Stimulated activated CD4-positive, alpha-beta T cell treated with anti-CD3 and anti-CD28 coated beads, TNF-alpha, amount 100 ng/mL, for 48 hours (primary cell): ENCODE measurements at regions not wholly inside any gene's neighbourhood (a gene's known extent, or its start where the extent isn't known, plus 50 kb on each side); places are given as distances from the start of the nearest gene placed in this dataset.
"Not testable (repeated sequence)": the region's sequence is repeated elsewhere in the genome, so short reads cannot be mapped to it uniquely, and the experiment has no call there.

Experiments used
- DNase-seq, 3 donors: peaks; one replicate each; pipeline ENCODE4 v3.0.0-alpha.2; 2020; ENCODE audit warnings: low read depth in 3 of 3

DNA sequence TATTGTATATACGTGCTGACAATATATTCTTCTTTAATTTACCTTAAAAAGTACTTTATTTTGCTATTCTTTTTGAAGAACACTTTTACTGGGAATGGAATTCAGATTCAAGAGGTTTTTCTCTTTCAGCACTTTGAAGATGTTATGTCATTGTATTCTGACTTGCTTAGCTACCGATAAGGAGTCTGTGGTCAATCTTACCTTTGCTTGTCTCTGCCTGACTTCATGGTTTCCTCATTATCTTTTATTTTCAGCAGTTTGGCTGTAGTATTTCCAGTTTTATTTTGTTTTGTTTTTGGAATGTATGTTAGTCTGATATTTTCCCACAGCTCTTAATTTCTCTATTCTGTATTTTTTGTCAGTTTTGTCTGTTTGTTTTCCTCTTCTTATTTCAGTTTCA lies 187.9 kb upstream of the SMIM30 start:
- no peak for DNase-seq

GRCh38 chr7:113304104-113304503 lies 185.8 kb upstream of the SMIM30 start:
- no peak for DNase-seq

GRCh38 chr7:113303388-113303787 lies 185.0 kb upstream of the SMIM30 start:
- not testable (repeated sequence) for DNase-seq

- DNase-seq: no peak
Observed at GRCh38 chr7:113301983-113302382, 183.6 kb upstream of the SMIM30 start.

DNA sequence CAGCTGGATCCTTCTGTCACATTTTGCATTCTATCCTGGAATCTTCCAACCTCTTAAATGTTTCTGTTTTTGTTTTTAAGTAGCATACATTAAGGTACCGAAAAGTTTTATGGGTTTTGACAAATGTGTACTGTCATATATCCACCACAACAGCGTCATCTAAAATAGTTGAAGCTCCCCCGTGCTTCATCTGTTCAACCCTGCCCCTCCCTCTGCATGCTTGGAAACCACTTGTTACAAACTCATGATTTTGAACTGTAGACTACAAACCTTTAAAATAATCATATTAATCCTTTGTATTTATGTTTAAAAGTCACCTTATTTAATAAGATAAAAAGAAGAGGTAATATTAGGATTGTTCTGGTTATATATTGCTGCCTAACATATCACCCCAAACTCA lies 182.8 kb upstream of the SMIM30 start:
- no peak for DNase-seq

- no peak for DNase-seq
Observed at GRCh38 chr7:113299748-113300147, 181.4 kb upstream of the SMIM30 start.

DNA sequence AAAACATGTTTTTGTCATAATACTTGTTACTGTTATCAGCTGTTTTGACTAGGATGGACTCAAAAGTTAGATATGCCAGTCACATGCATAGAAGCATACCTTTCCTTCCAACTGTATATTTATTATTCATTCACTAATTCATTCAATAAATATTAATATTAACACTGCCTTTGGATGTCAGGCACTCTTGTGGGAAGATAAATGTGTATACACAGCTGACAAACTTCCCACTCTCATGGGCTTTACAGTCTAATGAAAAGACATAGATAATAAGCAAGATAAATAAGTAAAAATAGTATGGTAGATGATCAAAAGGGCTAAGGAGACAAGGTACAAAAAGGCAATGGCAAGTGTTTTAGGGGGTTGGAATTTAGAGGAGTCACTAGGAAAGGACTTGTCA lies 180.1 kb upstream of the SMIM30 start:
- no peak for DNase-seq

GRCh38 chr7:113294750-113295149 lies 176.4 kb upstream of the SMIM30 start:
- no peak for DNase-seq

DNA sequence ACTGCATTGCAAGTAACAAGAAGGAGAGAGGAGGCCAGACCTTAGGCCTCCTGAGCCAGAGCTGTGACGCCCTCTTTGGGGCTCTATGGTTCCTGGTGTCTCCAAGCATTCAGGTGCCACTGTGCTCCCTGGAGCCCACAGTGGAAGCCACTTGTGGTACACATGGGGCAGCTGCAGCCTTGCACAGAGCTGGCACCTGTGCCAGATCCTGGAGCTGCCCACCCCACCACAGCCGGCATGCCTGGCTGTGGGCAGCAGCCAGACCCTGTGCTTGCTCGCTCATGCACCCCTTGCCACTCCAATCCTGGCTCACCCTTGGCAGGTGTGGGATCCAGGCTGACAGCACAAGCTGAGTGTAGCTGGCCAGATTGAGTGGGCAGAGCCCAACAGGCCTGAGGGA lies 173.8 kb upstream of the SMIM30 start:
- no peak for DNase-seq

DNA sequence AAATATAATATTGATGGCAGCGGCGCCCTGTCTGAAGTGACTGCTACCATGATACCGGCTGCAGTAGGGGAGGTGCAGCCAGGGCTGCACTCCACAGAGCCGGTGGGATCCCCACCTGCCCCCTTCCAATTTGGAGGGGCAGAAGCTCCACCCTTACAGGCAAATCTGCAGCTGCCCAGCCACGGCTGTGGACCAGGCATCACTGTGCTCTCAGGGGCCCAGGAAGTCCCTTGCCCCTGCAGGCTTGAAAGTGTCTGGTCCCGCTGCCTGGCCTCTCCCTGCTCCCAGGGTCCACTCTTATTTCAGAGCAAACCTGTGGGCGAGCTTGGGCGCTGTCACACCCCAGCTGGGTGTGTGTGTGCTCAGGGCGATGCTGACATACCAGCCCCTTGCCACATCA lies 172.7 kb upstream of the SMIM30 start:
- no peak for DNase-seq

DNA sequence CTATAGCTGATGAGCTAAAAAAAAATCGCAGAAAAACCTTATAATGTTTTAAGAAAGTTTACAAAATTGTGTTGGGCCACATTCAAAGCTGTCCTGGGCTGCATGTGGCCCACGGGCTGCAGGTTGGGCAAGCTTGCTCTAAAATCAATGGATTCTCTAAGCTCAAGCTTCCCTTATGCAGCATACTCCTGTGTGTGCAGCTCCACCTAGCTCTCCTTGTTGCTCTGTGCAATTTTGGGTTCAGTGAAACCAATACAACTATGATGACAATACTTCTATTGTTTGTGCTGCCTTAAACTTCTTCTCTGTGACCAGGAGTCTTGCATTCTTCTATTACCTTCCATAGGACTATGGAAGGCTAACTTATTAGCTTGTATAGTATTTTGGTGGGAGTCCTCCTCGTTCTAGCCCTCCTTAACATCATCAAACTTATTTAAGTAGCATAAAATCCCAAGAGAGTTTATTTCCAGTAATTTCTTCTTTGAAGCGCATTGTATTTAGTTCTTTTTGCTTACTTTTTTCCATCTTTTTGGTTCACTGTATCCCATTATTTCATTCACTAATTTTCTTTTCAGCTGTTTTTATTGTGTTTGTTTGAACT lies 170.9 kb upstream of the SMIM30 start:
- no peak for DNase-seq

DNA sequence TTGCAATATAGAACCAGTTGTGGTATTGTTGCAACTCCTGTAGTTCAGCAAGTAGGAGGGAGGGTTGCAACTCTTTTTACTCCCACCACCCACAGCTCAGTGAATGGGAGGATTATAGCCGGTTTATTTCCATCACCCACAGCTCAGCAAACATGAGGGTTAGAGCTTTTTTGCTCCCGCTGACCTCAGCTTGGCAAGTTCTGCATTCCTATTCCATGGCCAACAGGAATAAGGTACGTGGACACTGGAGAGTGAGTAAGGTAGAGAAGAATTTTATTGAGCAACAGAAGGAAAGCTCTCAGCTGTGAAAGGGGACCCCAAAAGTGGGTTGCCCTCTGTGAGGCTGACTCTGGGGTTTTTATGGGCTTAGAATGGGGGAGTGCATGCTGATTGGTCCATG lies 167.1 kb upstream of the SMIM30 start:
- DNase-seq: no peak

DNA sequence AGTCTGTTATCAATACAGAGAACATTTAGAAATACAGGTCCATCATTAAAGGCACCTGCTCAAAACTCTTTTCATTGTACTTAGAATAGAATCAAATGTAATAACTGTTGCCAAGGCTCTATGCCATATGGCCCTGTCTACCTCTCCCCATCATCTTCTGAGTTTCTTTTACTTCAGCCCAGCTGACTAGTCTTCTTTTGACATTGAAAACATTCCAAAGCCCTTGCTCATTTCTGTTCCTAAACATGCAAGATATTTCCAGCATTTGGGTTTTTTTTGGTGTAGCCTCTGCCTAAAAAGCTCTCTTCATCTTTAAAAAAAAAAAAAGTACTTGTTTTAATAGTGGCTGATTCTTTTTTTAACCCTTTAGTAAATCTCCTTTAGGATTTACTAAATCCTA lies 165.5 kb upstream of the SMIM30 start:
- DNase-seq: no peak

- DNase-seq: no peak
Observed at GRCh38 chr7:113282875-113283274, 164.5 kb upstream of the SMIM30 start.

GRCh38 chr7:113281223-113281622 lies 162.9 kb upstream of the SMIM30 start:
- no peak for DNase-seq

- no peak for DNase-seq
Observed at GRCh38 chr7:113279256-113279655, 160.9 kb upstream of the SMIM30 start.

GRCh38 chr7:113270790-113271189 lies 152.4 kb upstream of the SMIM30 start:
- no peak for DNase-seq

DNA sequence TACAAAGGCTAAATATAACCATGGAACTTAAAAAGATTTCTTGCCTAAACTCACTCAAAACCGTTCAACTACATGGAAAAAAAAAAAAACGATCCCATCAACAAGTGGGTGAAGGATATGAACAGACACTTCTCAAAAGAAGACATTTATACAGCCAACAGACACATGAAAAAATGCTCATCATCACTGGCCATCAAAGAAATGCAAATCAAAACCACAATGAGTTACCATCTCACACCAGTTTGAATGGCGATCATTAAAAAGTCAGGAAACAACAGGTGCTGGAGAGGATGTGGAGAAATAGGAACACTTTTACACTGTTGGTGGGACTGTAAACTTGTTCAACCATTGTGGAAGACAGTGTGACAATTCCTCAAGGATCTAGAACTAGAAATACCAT lies 151.2 kb upstream of the SMIM30 start:
- not testable (repeated sequence) for DNase-seq

DNA sequence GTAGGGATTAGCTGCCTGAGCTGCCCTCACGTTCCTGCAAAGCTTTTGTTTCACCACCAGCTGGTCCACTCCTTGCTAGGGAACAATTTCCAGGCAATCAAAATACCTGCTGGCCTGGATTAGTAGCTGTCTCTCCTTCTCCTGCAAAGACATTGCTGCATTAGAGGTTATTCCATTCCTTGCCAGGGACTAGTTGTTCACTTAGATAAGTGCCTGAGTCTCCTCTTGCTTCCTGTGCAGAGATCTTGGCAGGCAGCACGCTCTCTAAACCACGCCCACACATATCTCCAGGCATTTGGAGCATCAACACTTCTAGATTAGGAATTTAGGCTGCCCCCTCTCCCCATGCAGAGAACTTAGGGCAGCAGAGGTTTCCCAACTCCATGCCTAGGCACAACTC lies 150.4 kb upstream of the SMIM30 start:
- no peak for DNase-seq

DNA sequence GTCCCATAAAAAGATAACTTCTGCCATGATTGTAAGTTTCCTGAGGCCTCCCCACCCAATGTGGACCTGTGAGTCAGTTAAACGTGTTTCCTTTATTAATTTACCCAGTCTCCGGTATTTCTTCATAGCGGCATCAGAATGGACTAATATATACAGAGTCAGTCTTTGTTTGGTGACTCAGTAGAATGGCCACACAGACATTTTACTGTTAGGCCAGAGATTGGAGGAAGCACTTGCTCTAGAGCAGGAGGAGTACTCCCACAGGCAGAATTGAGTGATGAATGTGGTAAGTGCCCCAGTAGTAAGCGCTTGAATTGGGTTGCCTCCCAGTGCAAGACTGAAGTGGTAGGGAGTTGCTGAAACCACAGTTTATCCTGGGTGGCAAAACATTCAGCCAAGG lies 149.5 kb upstream of the SMIM30 start:
- no peak for DNase-seq

- DNase-seq: no peak
Observed at GRCh38 chr7:113267271-113267670, 148.9 kb upstream of the SMIM30 start.

DNA sequence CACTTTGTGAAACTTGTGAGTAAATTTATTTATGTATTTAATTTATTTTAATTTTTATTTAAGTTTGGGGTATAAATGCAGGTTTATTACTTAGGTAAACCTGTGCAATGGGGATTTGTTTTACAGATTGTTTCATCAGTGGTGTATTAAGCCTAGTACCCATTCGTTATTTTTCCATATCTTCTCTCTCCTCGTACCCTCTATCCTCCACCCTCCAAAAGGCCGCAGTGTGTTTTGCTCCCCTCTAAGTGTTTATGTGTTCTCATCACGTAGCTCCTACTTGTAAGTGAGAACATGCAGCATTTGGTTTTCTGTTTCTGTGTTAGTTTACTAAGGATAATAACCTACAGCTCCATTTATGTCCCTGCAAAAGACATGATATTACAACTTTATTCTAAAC lies 145.4 kb upstream of the SMIM30 start:
- no peak for DNase-seq

DNA sequence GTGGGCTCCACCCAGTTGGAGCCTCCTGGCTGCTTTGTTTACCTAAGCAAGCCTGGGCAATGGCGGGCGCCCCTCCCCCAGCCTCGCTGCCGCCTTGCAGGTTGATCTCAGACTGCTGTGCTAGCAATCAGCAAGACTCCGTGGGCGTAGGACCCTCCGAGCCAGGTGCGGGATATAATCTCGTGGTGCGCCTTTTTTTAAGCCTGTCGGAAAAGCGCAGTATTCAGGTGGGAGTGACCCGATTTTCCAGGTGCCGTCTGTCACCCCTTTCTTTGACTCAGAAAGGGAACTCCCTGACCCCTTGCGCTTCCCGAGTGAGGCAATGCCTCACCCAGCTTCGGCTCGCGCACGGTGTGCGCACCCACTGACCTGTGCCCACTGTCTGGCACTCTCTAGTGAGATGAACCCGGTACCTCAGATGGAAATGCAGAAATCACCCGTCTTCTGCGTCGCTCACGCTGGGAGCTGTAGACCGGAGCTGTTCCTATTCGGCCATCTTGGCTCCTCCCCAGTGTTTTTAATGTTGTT lies 144.9 kb upstream of the SMIM30 start:
- not testable (repeated sequence) for DNase-seq

DNA sequence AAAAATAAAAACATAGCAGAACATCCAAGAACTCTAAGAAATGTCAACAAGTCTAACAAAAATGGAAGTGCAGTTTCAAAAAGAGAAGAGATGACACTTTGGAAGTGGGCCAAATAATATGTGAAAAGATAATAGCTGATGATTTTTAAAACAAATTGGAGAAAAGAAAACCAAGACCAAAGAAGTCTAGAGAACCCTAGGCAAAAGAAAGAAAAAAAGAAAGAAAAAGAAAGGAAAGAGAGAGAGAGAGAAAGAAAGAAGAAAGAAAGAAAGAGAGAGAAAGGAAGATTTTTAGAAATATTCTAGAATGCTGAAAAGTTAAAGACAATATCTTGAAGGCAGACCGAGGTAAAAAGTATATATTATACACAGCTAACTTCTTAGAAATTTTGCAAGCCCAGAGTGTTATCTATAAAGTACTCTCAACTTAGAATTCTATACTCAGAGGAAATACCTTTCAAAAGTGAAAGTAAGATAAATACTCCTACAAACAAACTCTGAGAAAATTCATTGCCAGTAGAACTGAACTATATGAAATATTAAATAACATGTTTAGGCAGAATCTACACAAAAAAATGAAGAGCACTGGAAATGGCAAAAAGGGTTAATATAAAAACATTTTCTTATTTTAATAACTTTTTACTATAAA lies 138.7 kb upstream of the SMIM30 start:
- no peak for DNase-seq
